Gastroesophageal sphincter (tissue), 3 donors: ENCODE measurements at regions not wholly inside any gene's neighbourhood (a gene's known extent, or its start where the extent isn't known, plus 50 kb on each side); places are given as distances from the start of the nearest gene placed in this dataset.

ENCODE experiments used
- CTCF ChIP-seq, 4 experiments: fragments of 200-600 bp in 2 of 4; fragments of 450-650 bp in 2 of 4; sonication (generic) in 1 of 4; IDR thresholded peaks; one replicate each; pipeline ENCODE4 v1.5.1; 2017 to 2019; ENCODE audit warnings: antibody characterized with exemption in 4 of 4, mild to moderate bottlenecking in 2 of 4, moderate library complexity in 2 of 4
- EP300 ChIP-seq: sonication (generic); formaldehyde crosslinking; IDR thresholded peaks from one replicate; pipeline ENCODE4 v1.6.1; 2017; ENCODE audit warnings: antibody characterized with exemption, mild to moderate bottlenecking
- POLR2A ChIP-seq, 2 donors: fragments of 450-650 bp; IDR thresholded peaks; one replicate each; pipeline ENCODE4 v1.6.1; 2017; ENCODE audit warnings: antibody characterized with exemption in 2 of 2, mild to moderate bottlenecking in 2 of 2, moderate library complexity in 1 of 2

GRCh38 chr5:104539618-104540350, 977.2 kb upstream of the NUDT12 start:
- no peak for TF ChIP-seq CTCF (IDR thresholded peaks at IDR 0.05)
- TF ChIP-seq EP300: no peak
- TF ChIP-seq POLR2A (IDR thresholded peaks at IDR 0.05): no peak
